SK-N-SH treated with all-trans-retinoic acid at 6 μM for 48 hours (cell line): ENCODE measurements at regions not wholly inside any gene's neighbourhood (a gene's known extent, or its start where the extent isn't known, plus 50 kb on each side); places are given as distances from the start of the nearest gene placed in this dataset.

Source experiments
- ARNTL ChIP-seq: fragments of 450-650 bp; formaldehyde crosslinking; IDR thresholded peaks from 2 replicates; pipeline ENCODE4 v1.5.0; 2020; ENCODE audit warnings: low read depth, mild to moderate bottlenecking, moderate library complexity, borderline replicate concordance
- BACH2 ChIP-seq: fragments of 250-450 bp; sonication (Bioruptor Pico); IDR thresholded peaks from 2 replicates; pipeline ENCODE4 v1.9.0; 2021; ENCODE audit warnings: mild to moderate bottlenecking, borderline replicate concordance
- OSR1 ChIP-seq: fragments of 250-450 bp; sonication (Bioruptor Pico); IDR thresholded peaks from 2 replicates; pipeline ENCODE4 v1.8.0; 2022; ENCODE audit warnings: moderate library complexity, mild to moderate bottlenecking, inconsistent platforms
- RARB ChIP-seq: fragments of 250-450 bp; sonication (Bioruptor Pico); IDR thresholded peaks from 2 replicates; pipeline ENCODE4 v1.8.0; 2021; ENCODE audit warnings: mild to moderate bottlenecking, moderate library complexity
- SNAI2 ChIP-seq: fragments of 250-450 bp; sonication (Bioruptor Pico); IDR thresholded peaks from 2 replicates; pipeline ENCODE4 v1.5.0; 2020; ENCODE audit warnings: mild to moderate bottlenecking, moderate library complexity
- ZC3H10 ChIP-seq: fragments of 250-450 bp; sonication (Bioruptor Pico); IDR thresholded peaks from 2 replicates; pipeline ENCODE4 v1.5.1; 2021; ENCODE audit warnings: mild to moderate bottlenecking, moderate library complexity
- ZFP3 ChIP-seq: fragments of 250-450 bp; sonication (Bioruptor Pico); IDR thresholded peaks from 2 replicates; pipeline ENCODE4 v1.5.0; 2020; ENCODE audit warnings: mild to moderate bottlenecking, moderate library complexity
- ZFP30 ChIP-seq: fragments of 450-650 bp; formaldehyde crosslinking; IDR thresholded peaks from 2 replicates; pipeline ENCODE4 v1.5.0; 2022; ENCODE audit warnings: mild to moderate bottlenecking, moderate library complexity
- ZNF565 ChIP-seq: fragments of 450-650 bp; formaldehyde crosslinking; conservative IDR thresholded peaks from 2 replicates; pipeline ENCODE4 v1.5.0; 2020; ENCODE audit warnings: low read depth, mild to moderate bottlenecking, moderate library complexity
- ZNF70 ChIP-seq: fragments of 450-650 bp; formaldehyde crosslinking; IDR thresholded peaks from 2 replicates; pipeline ENCODE4 v1.5.0; 2020; ENCODE audit warnings: mild to moderate bottlenecking, moderate library complexity
- TF ChIP-seq, protein P1 (sequence below): fragments of 250-450 bp; sonication (Bioruptor Pico); IDR thresholded peaks from 2 replicates; pipeline ENCODE4 v1.8.0; 2020; ENCODE audit warnings: mild to moderate bottlenecking, moderate library complexity, borderline replicate concordance
- TF ChIP-seq, protein P2 (sequence below): fragments of 250-450 bp; sonication (Bioruptor Pico); IDR thresholded peaks from 2 replicates; pipeline ENCODE4 v1.5.1; 2020; ENCODE audit warnings: low read depth, mild to moderate bottlenecking, moderate library complexity
- TF ChIP-seq, protein P3 (sequence below): fragments of 250-450 bp; sonication (Bioruptor Pico); IDR thresholded peaks from 2 replicates; pipeline ENCODE4 v1.8.0; 2021; ENCODE audit warnings: low read depth, mild to moderate bottlenecking, moderate library complexity, borderline replicate concordance
- TF ChIP-seq, protein P4 (sequence below): fragments of 250-450 bp; sonication (Bioruptor Pico); IDR thresholded peaks from 2 replicates; pipeline ENCODE4 v1.5.1; 2021; ENCODE audit warnings: mild to moderate bottlenecking, moderate library complexity

DNA sequence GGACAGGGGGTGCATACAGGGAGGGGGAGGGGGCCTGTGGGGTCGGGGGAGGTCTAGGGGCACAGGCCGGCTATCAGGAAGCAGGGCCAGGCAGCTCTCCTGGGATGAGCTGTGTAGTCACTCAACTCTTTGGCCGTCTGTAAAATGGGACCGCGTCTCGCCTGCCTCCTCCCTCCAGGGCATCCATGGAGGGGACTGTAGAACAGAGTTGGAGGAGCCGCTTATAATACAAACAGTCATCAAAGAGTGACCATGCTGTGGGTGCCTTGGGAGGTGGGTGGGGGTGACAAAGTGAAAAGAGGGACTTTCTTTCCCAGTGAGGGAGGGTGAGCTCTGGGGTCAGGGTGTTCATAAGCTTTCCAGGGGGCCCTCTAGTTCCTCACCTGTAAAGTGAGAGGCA, 169.6 kb upstream of the HAAO start:
- TF ChIP-seq ZNF70 (CRISPR knock-in tag) (no peak), ZFP3 (no peak), ARNTL (CRISPR knock-in tag) (no peak), RARB (CRISPR knock-in tag) (no peak), SNAI2 (CRISPR knock-in tag) (no peak), ZFP30 (CRISPR knock-in tag) (no peak), OSR1 (no peak), ZC3H10 (CRISPR knock-in tag) (no peak), BACH2 (no peak), ZNF565 (CRISPR knock-in tag) (no peak)
- TF ChIP-seq, protein P1, sequence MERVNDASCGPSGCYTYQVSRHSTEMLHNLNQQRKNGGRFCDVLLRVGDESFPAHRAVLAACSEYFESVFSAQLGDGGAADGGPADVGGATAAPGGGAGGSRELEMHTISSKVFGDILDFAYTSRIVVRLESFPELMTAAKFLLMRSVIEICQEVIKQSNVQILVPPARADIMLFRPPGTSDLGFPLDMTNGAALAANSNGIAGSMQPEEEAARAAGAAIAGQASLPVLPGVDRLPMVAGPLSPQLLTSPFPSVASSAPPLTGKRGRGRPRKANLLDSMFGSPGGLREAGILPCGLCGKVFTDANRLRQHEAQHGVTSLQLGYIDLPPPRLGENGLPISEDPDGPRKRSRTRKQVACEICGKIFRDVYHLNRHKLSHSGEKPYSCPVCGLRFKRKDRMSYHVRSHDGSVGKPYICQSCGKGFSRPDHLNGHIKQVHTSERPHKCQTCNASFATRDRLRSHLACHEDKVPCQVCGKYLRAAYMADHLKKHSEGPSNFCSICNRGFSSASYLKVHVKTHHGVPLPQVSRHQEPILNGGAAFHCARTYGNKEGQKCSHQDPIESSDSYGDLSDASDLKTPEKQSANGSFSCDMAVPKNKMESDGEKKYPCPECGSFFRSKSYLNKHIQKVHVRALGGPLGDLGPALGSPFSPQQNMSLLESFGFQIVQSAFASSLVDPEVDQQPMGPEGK (CRISPR knock-in tag), result no peak
- TF ChIP-seq, protein P2, sequence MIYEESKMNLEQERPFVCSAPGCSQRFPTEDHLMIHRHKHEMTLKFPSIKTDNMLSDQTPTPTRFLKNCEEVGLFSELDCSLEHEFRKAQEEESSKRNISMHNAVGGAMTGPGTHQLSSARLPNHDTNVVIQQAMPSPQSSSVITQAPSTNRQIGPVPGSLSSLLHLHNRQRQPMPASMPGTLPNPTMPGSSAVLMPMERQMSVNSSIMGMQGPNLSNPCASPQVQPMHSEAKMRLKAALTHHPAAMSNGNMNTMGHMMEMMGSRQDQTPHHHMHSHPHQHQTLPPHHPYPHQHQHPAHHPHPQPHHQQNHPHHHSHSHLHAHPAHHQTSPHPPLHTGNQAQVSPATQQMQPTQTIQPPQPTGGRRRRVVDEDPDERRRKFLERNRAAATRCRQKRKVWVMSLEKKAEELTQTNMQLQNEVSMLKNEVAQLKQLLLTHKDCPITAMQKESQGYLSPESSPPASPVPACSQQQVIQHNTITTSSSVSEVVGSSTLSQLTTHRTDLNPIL (CRISPR knock-in tag), result no peak
- TF ChIP-seq, protein P3, sequence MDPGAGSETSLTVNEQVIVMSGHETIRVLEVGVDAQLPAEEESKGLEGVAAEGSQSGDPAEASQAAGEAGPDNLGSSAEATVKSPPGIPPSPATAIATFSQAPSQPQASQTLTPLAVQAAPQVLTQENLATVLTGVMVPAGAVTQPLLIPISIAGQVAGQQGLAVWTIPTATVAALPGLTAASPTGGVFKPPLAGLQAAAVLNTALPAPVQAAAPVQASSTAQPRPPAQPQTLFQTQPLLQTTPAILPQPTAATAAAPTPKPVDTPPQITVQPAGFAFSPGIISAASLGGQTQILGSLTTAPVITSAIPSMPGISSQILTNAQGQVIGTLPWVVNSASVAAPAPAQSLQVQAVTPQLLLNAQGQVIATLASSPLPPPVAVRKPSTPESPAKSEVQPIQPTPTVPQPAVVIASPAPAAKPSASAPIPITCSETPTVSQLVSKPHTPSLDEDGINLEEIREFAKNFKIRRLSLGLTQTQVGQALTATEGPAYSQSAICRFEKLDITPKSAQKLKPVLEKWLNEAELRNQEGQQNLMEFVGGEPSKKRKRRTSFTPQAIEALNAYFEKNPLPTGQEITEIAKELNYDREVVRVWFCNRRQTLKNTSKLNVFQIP (CRISPR knock-in tag), result no peak
- TF ChIP-seq, protein P4, sequence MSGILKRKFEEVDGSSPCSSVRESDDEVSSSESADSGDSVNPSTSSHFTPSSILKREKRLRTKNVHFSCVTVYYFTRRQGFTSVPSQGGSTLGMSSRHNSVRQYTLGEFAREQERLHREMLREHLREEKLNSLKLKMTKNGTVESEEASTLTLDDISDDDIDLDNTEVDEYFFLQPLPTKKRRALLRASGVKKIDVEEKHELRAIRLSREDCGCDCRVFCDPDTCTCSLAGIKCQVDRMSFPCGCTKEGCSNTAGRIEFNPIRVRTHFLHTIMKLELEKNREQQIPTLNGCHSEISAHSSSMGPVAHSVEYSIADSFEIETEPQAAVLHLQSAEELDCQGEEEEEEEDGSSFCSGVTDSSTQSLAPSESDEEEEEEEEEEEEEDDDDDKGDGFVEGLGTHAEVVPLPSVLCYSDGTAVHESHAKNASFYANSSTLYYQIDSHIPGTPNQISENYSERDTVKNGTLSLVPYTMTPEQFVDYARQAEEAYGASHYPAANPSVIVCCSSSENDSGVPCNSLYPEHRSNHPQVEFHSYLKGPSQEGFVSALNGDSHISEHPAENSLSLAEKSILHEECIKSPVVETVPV (CRISPR knock-in tag), result no peak
